NT2/D1 (cell line): ENCODE measurements at regions not wholly inside any gene's neighbourhood (a gene's known extent, or its start where the extent isn't known, plus 50 kb on each side); places are given as distances from the start of the nearest gene placed in this dataset.
"Not testable (repeated sequence)": the region's sequence is repeated elsewhere in the genome, so short reads cannot be mapped to it uniquely, and the experiment has no call there.

Experiments used
- DNase-seq: peaks from one replicate; pipeline ENCODE4 v3.0.0-alpha.2; 2011; ENCODE audit warnings: low read depth, low spot score
- H3K27me3 ChIP-seq: 2 replicates; pipeline ENCODE4 v1.6.0; 2011; ENCODE audit warnings: mild to moderate bottlenecking; ENCODE audit not compliant: insufficient read length, insufficient read depth
- H3K36me3 ChIP-seq: 2 replicates; pipeline ENCODE4 v1.6.1; 2011; ENCODE audit warnings: mild to moderate bottlenecking, low read length, mixed read lengths; ENCODE audit not compliant: insufficient read depth, insufficient read length
- H3K4me1 ChIP-seq: 2 replicates; pipeline ENCODE4 v1.5.1; 2011; ENCODE audit not compliant: insufficient read depth, insufficient read length
- H3K4me3 ChIP-seq: 2 replicates; pipeline ENCODE4 v1.5.1; 2011; ENCODE audit warnings: low read depth; ENCODE audit not compliant: insufficient read length
- H3K9ac ChIP-seq: 2 replicates; pipeline ENCODE4 v1.6.0; 2011; ENCODE audit warnings: low read depth; ENCODE audit not compliant: insufficient read length
- H3K9me3 ChIP-seq: 2 replicates; pipeline ENCODE4 v1.5.1; 2011; ENCODE audit warnings: mild to moderate bottlenecking, low read length; ENCODE audit not compliant: insufficient read depth
- SUZ12 ChIP-seq: IDR thresholded peaks from 2 replicates; pipeline ENCODE4 v1.6.1; 2011; ENCODE audit not compliant: insufficient read length, insufficient read depth; ENCODE audit errors: extremely low read depth
- YY1 ChIP-seq: IDR thresholded peaks from 2 replicates; pipeline ENCODE4 v1.6.1; 2011; ENCODE audit not compliant: insufficient read length, insufficient read depth
- ZNF274 ChIP-seq: IDR thresholded peaks from 2 replicates; pipeline ENCODE4 v1.6.1; 2011; ENCODE audit warnings: mild to moderate bottlenecking, low read depth, low read length

GRCh38 chr5:52300703-52301372, 486.9 kb upstream of the ITGA1 start:
- Histone ChIP-seq H3K36me3 (no peaks in the 10 kb centered on the region), H3K27me3 (no peaks in the 10 kb centered on the region), H3K4me3 (no peak overlapping the region), H3K9me3 (peaks cover 16% of the 10 kb centered on the region; the same call in 1 of the 2 replicates), H3K9ac (no peak overlapping the region), H3K4me1 (no peaks in the 10 kb centered on the region)
- DNase-seq: no peak
- TF ChIP-seq YY1: no peak
- TF ChIP-seq SUZ12: no peak
- no peak for TF ChIP-seq ZNF274

DNA sequence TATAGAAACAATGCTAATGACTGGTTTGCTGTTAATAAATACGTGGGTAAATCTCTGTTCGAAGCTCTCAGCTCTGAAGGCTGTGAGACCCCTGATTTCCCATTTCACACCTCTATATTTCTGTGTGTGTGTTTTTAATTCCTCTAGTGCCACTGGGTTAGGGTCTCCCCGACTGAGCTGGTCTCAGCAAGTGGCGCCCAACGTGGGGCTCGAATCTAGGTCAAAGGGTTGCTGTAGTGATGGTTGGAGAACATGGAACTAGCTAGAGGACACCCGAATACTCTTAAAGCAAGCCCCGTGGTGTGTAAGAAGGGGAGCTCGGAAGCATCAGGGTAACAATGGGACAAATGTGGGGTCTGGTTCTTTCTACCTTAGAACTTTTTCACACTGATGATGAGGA, 482.9 kb upstream of the ITGA1 start:
- H3K9me3 ChIP-seq: peaks cover 18% of the 10 kb centered on the region; the same call in 1 of the 2 replicates
- not testable (repeated sequence) for H3K9ac ChIP-seq, DNase-seq, H3K4me1 ChIP-seq, H3K4me3 ChIP-seq, H3K36me3 ChIP-seq, H3K27me3 ChIP-seq

DNA sequence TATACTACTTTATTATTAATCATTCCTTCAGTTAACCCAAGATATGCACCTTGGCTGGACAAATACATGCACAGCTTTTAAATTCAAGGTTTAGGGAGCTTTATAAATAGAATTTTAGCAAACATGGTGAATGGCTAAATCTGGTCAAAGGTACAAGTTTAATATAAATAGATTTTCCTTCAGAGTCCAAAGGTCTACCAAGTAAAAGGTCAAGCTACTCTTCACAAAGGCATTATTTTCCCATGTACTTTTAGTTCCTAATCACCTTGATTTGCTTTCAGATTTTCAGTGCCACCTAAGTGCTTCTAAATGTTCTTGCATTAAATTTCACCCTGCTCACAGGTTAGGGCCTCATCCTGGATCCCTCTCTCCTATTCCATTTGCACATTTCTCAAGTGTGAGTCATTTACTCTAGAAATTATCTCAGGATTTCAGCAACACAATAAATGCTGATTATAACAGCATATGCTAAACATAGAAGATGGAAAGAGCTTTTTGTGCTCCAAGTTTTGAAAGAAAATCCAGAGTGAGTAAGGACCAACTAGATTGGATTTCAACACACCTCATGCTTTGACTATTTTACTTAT, 459.4 kb upstream of the ITGA1 start:
- H3K9me3 ChIP-seq: 0 out of 2 replicates have a peak, but pooled peaks cover 3% of the 10 kb centered on the region
- no peaks in the 10 kb centered on the region for H3K36me3 ChIP-seq
- TF ChIP-seq YY1 (no peak), SUZ12 (no peak), ZNF274 (no peak)
- no peaks in the 10 kb centered on the region for H3K27me3 ChIP-seq
- DNase-seq: no peak
- H3K4me1 ChIP-seq: no peaks in the 10 kb centered on the region
- H3K9ac ChIP-seq: no peak overlapping the region
- no peak overlapping the region for H3K4me3 ChIP-seq

GRCh38 chr5:52331725-52332124, 456.0 kb upstream of the ITGA1 start:
- H3K4me1 ChIP-seq: no peaks in the 10 kb centered on the region
- no peaks in the 10 kb centered on the region for H3K36me3 ChIP-seq
- H3K4me3 ChIP-seq: no peak overlapping the region
- DNase-seq: no peak
- H3K9ac ChIP-seq: no peak overlapping the region
- no peak for TF ChIP-seq YY1
- no peak for TF ChIP-seq SUZ12
- TF ChIP-seq ZNF274: no peak
- H3K9me3 ChIP-seq: 0 out of 2 replicates have a peak, but pooled peaks cover 3% of the 10 kb centered on the region
- H3K27me3 ChIP-seq: no peaks in the 10 kb centered on the region

GRCh38 chr5:52334367-52334766, 453.3 kb upstream of the ITGA1 start:
- H3K4me1 ChIP-seq: no peaks in the 10 kb centered on the region
- H3K36me3 ChIP-seq: no peaks in the 10 kb centered on the region
- no peaks in the 10 kb centered on the region for H3K27me3 ChIP-seq
- H3K9me3 ChIP-seq: 0 out of 2 replicates have a peak, but pooled peaks cover 3% of the 10 kb centered on the region
- no peak overlapping the region for H3K9ac ChIP-seq
- no peak for DNase-seq
- H3K4me3 ChIP-seq: no peak overlapping the region
- TF ChIP-seq ZNF274 (no peak), SUZ12 (no peak), YY1 (no peak)

DNA sequence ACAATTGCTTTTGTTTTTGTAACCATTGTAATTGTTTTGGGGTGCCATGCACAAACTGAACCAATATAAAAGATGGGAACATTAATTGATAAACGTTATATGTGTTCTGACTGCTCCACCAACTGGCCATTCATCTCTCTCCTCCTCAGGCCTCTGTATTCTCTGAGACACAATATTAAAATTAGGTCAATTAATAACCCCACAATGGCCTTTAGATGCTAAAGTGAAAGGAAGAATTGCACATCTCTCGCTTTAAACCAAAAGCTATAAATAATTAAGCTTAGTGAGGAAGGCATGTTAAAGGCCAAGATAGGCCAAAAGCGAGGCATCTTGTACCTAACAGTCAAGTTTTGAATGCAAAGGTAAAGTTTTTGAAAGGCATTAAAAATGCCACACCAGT, 448.4 kb upstream of the ITGA1 start:
- TF ChIP-seq ZNF274 (no peak), YY1 (no peak), SUZ12 (no peak)
- Histone ChIP-seq H3K9ac (no peak overlapping the region), H3K27me3 (no peaks in the 10 kb centered on the region), H3K4me1 (no peaks in the 10 kb centered on the region), H3K36me3 (no peaks in the 10 kb centered on the region), H3K4me3 (no peak overlapping the region), H3K9me3 (no peaks in the 10 kb centered on the region)
- DNase-seq: no peak

- H3K27me3 ChIP-seq: no peaks in the 10 kb centered on the region
- TF ChIP-seq SUZ12: no peak
- no peak for TF ChIP-seq YY1
- no peak for TF ChIP-seq ZNF274
- H3K4me3 ChIP-seq: no peak overlapping the region
- DNase-seq: no peak
- H3K9me3 ChIP-seq: no peaks in the 10 kb centered on the region
- H3K4me1 ChIP-seq: no peaks in the 10 kb centered on the region
- H3K36me3 ChIP-seq: no peaks in the 10 kb centered on the region
- no peak overlapping the region for H3K9ac ChIP-seq
Measured at GRCh38 chr5:52342361-52342760, 445.4 kb upstream of the ITGA1 start.
